RWPE1 (cell line): ENCODE measurements at regions not wholly inside any gene's neighbourhood (a gene's known extent, or its start where the extent isn't known, plus 50 kb on each side); places are given as distances from the start of the nearest gene placed in this dataset.

Experiments used
- CTCF ChIA-PET: fragments of 350-600 bp; sonication (Branson Sonifier 250); formaldehyde crosslinking; extraction: SDS; loops from one replicate; lab custom pipeline; 2021; lab: Yijun Ruan, JAX
- POLR2A ChIA-PET: fragments of 400-600 bp; formaldehyde crosslinking; extraction: SDS; loops from one replicate; lab custom pipeline; 2020; ENCODE audit warnings: antibody characterized with exemption; ENCODE audit not compliant: low non-redundant PET; lab: Yijun Ruan, JAX
- DNase-seq: peaks from one replicate; pipeline ENCODE4 v3.0.0; 2012; ENCODE audit warnings: low spot score
- H3K27ac ChIP-seq: fragments of 450-650 bp; 2 replicates; pipeline ENCODE4 v1.5.1; 2017
- CTCF ChIP-seq: fragments of 450-650 bp; conservative IDR thresholded peaks from 2 replicates; pipeline ENCODE4 v1.5.1; 2017; ENCODE audit warnings: low read depth, mild to moderate bottlenecking

- TF ChIP-seq CTCF, result no peak
- POLR2A ChIA-PET, result no interaction called here
- no peak overlapping the region for H3K27ac ChIP-seq
- CTCF ChIA-PET, result no interaction called here
- no peak for DNase-seq
These were observed 842.1 kb downstream of the KCNJ2 start for GRCh38 chr17:71011391-71011790.

- no peak overlapping the region for H3K27ac ChIP-seq
- no peak for DNase-seq
- ChIA-PET POLR2A (no interaction called here), CTCF (no interaction called here)
- TF ChIP-seq CTCF, result no peak
These were observed 850.4 kb downstream of the KCNJ2 start for GRCh38 chr17:71019699-71020098.

- ChIA-PET POLR2A (no interaction called here), CTCF (interaction anchor here (0.7 kb wide), 1 partner anchor 1542 kb away, joined by 7 read pairs; no protein-coding TSS in a partner anchor)
- no peak for TF ChIP-seq CTCF
- no peak for DNase-seq
- no peak overlapping the region for H3K27ac ChIP-seq
These were observed 853.4 kb downstream of the KCNJ2 start for GRCh38 chr17:71022758-71023157.

- DNase-seq, result no peak
- POLR2A ChIA-PET, result no interaction called here
- no peak overlapping the region for H3K27ac ChIP-seq
- TF ChIP-seq CTCF, result no peak
- CTCF ChIA-PET, result interaction anchor here (0.6 kb wide), 1 partner anchor 125 kb away, joined by 3 read pairs; no protein-coding TSS in a partner anchor
These were observed 854.1 kb downstream of the KCNJ2 start for GRCh38 chr17:71023249-71024030.

- DNase-seq, result no peak
- no peak overlapping the region for H3K27ac ChIP-seq
- no peak for TF ChIP-seq CTCF
- POLR2A ChIA-PET, result no interaction called here
- CTCF ChIA-PET, result interaction anchor here (0.6 kb wide), 1 partner anchor 126 kb away, joined by 3 read pairs; no protein-coding TSS in a partner anchor
These were observed 854.8 kb downstream of the KCNJ2 start for GRCh38 chr17:71024172-71024571.

GRCh38 chr17:71024969-71025368 is 855.6 kb downstream of the KCNJ2 start:
- no peak for TF ChIP-seq CTCF
- DNase-seq, result no peak
- POLR2A ChIA-PET, result no interaction called here
- CTCF ChIA-PET, result no interaction called here
- no peak overlapping the region for H3K27ac ChIP-seq
